WTC11 (cell line): ENCODE measurements at regions not wholly inside any gene's neighbourhood (a gene's known extent, or its start where the extent isn't known, plus 50 kb on each side); places are given as distances from the start of the nearest gene placed in this dataset.

Experiments used
- ATAC-seq: fragments of 200-7000 bp; cut with Tn5 transposase; 2 replicates; pipeline ENCODE4 v1.10.0; 2021; ENCODE audit warnings: mild to moderate bottlenecking, moderate library complexity
- CTCF ChIA-PET: fragments of 300-600 bp; sonication (Branson Sonifier 250); formaldehyde crosslinking; loops from one replicate; lab custom pipeline; 2021; ENCODE audit warnings: antibody characterized with exemption; lab: Charles Lee
- POLR2A ChIA-PET: fragments of 350-600 bp; sonication (Branson Sonifier 250); formaldehyde crosslinking; loops from one replicate; lab custom pipeline; 2021; ENCODE audit warnings: antibody characterized with exemption; lab: Charles Lee
- DNase-seq: peaks from one replicate; pipeline ENCODE4 v3.0.0; 2021; ENCODE audit warnings: low spot score
- H3K27ac Mint-ChIP-seq: 2 replicates; pipeline ENCODE4 v1.8.0; 2021; ENCODE audit warnings: mixed read lengths
- H3K27me3 Mint-ChIP-seq: 2 replicates; pipeline ENCODE4 v1.8.0; 2021; ENCODE audit warnings: low read depth, mild to moderate bottlenecking, moderate library complexity, mixed read lengths
- H3K36me3 Mint-ChIP-seq: 2 replicates; pipeline ENCODE4 v1.8.0; 2021; ENCODE audit warnings: mixed read lengths
- H3K4me1 Mint-ChIP-seq: 2 replicates; pipeline ENCODE4 v1.8.0; 2022; ENCODE audit warnings: mixed read lengths
- H3K4me3 Mint-ChIP-seq: 2 replicates; pipeline ENCODE4 v1.8.0; 2021; ENCODE audit warnings: mild to moderate bottlenecking, moderate library complexity, mixed read lengths
- H3K9me3 Mint-ChIP-seq: 2 replicates; pipeline ENCODE4 v1.8.0; 2021; ENCODE audit warnings: mixed read lengths
- AFF4 ChIP-seq: sonication (generic); formaldehyde crosslinking; IDR thresholded peaks from 2 replicates; pipeline ENCODE4 v1.8.1; 2023; ENCODE audit warnings: mild to moderate bottlenecking, missing genetic modification reagents, borderline replicate concordance
- ATF1 ChIP-seq: sonication (generic); formaldehyde crosslinking; IDR thresholded peaks from 2 replicates; pipeline ENCODE4 v1.8.1; 2023; ENCODE audit warnings: mild to moderate bottlenecking, moderate library complexity, missing genetic modification reagents
- CBFB ChIP-seq: sonication (generic); formaldehyde crosslinking; IDR thresholded peaks from 2 replicates; pipeline ENCODE4 v1.8.1; 2022; ENCODE audit warnings: mild to moderate bottlenecking, low read depth, missing genetic modification reagents
- EMX1 ChIP-seq: fragments of 250-450 bp; sonication (Bioruptor Pico); IDR thresholded peaks from 2 replicates; pipeline ENCODE4 v1.8.0; 2021; ENCODE audit warnings: mild to moderate bottlenecking
- FOXJ3 ChIP-seq: sonication (generic); formaldehyde crosslinking; IDR thresholded peaks from 2 replicates; pipeline ENCODE4 v1.9.0; 2021; ENCODE audit warnings: missing genetic modification reagents, mild to moderate bottlenecking, borderline replicate concordance
- FOXP1 ChIP-seq: sonication (generic); formaldehyde crosslinking; IDR thresholded peaks from 2 replicates; pipeline ENCODE4 v1.8.0; 2022; ENCODE audit warnings: missing genetic modification reagents, mild to moderate bottlenecking, moderate library complexity, borderline replicate concordance
- GTF2I ChIP-seq: fragments of 250-450 bp; sonication (Bioruptor Pico); conservative IDR thresholded peaks from 2 replicates; pipeline ENCODE4 v1.4.0; 2021; ENCODE audit warnings: mild to moderate bottlenecking
- HMGA2 ChIP-seq: fragments of 250-450 bp; sonication (Bioruptor Pico); IDR thresholded peaks from 2 replicates; pipeline ENCODE4 v1.4.0; 2021; ENCODE audit warnings: mild to moderate bottlenecking, moderate library complexity
- JAZF1 ChIP-seq: fragments of 250-450 bp; sonication (Bioruptor Pico); IDR thresholded peaks from 2 replicates; pipeline ENCODE4 v1.9.0; 2021; ENCODE audit warnings: moderate library complexity, mild to moderate bottlenecking, inconsistent platforms
- MLX ChIP-seq: sonication (generic); formaldehyde crosslinking; IDR thresholded peaks from 2 replicates; pipeline ENCODE4 v1.8.1; 2023; ENCODE audit warnings: mild to moderate bottlenecking, missing genetic modification reagents, moderate library complexity
- OVOL2 ChIP-seq: fragments of 250-450 bp; sonication (Bioruptor Pico); IDR thresholded peaks from 2 replicates; pipeline ENCODE4 v1.9.0; 2021; ENCODE audit warnings: mild to moderate bottlenecking, borderline replicate concordance
- PRRX2 ChIP-seq: fragments of 250-450 bp; sonication (Bioruptor Pico); IDR thresholded peaks from 2 replicates; pipeline ENCODE4 v1.8.0; 2021; ENCODE audit warnings: mild to moderate bottlenecking
- RELA ChIP-seq: sonication (generic); formaldehyde crosslinking; IDR thresholded peaks from 2 replicates; pipeline ENCODE4 v1.8.1; 2022; ENCODE audit warnings: missing genetic modification reagents, mild to moderate bottlenecking, borderline replicate concordance
- TP53 ChIP-seq: sonication (generic); formaldehyde crosslinking; IDR thresholded peaks from 2 replicates; pipeline ENCODE4 v1.8.1; 2023; ENCODE audit warnings: mild to moderate bottlenecking, missing genetic modification reagents
- ZNF232 ChIP-seq: sonication (generic); formaldehyde crosslinking; IDR thresholded peaks from 2 replicates; pipeline ENCODE4 v1.8.0; 2022; ENCODE audit warnings: mild to moderate bottlenecking, missing genetic modification reagents
- ZNF532 ChIP-seq: fragments of 250-450 bp; sonication (Bioruptor Pico); IDR thresholded peaks from 2 replicates; pipeline ENCODE4 v1.9.0; 2021; ENCODE audit warnings: mild to moderate bottlenecking, borderline replicate concordance
- ZNF671 ChIP-seq: fragments of 250-450 bp; sonication (Bioruptor Pico); IDR thresholded peaks from 2 replicates; pipeline ENCODE4 v1.8.0; 2021; ENCODE audit warnings: mild to moderate bottlenecking
- TF ChIP-seq, protein P1 (sequence below): sonication (generic); formaldehyde crosslinking; IDR thresholded peaks from 2 replicates; pipeline ENCODE4 v1.8.0; 2022; ENCODE audit warnings: mild to moderate bottlenecking, missing genetic modification reagents
- TF ChIP-seq, protein P2 (sequence below): sonication (generic); formaldehyde crosslinking; IDR thresholded peaks from 2 replicates; pipeline ENCODE4 v1.8.0; 2023; ENCODE audit warnings: missing genetic modification reagents
- TF ChIP-seq, protein P3 (sequence below): sonication (generic); formaldehyde crosslinking; IDR thresholded peaks from 2 replicates; pipeline ENCODE4 v1.8.0; 2022; ENCODE audit warnings: mild to moderate bottlenecking, missing genetic modification reagents
- TF ChIP-seq, protein P4 (sequence below): sonication (generic); formaldehyde crosslinking; IDR thresholded peaks from 2 replicates; pipeline ENCODE4 v1.8.0; 2022; ENCODE audit warnings: mild to moderate bottlenecking, missing genetic modification reagents

GRCh38 chr10:118204292-118204943, 137.7 kb downstream of the FAM204A start (continued):
- TF ChIP-seq AFF4: no peak
- TF ChIP-seq GTF2I (CRISPR knock-in tag): no peak
- TF ChIP-seq ZNF671 (CRISPR knock-in tag): no peak
- TF ChIP-seq FOXJ3 (CRISPR knock-in tag): no peak
- TF ChIP-seq, protein P1, sequence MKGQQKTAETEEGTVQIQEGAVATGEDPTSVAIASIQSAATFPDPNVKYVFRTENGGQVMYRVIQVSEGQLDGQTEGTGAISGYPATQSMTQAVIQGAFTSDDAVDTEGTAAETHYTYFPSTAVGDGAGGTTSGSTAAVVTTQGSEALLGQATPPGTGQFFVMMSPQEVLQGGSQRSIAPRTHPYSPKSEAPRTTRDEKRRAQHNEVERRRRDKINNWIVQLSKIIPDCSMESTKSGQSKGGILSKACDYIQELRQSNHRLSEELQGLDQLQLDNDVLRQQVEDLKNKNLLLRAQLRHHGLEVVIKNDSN (CRISPR knock-in tag): no peak
- TF ChIP-seq CBFB (CRISPR knock-in tag): no peak
- no peak for TF ChIP-seq JAZF1 (CRISPR knock-in tag)
- TF ChIP-seq PRRX2 (CRISPR knock-in tag): no peak

- Mint-ChIP-seq H3K4me3 (no peak overlapping the region), H3K4me1 (peaks cover 39% of the 10 kb centered on the region)
- no peak for TF ChIP-seq TP53 (CRISPR knock-in tag)
- TF ChIP-seq ZNF532 (CRISPR knock-in tag): no peak
- TF ChIP-seq OVOL2: no peak
- no peak for TF ChIP-seq RELA (CRISPR knock-in tag)
- TF ChIP-seq FOXP1 (CRISPR knock-in tag): no peak
- TF ChIP-seq MLX (CRISPR knock-in tag): no peak
- TF ChIP-seq, all 79 proteins: peak for 0
- ATAC-seq (no peak), DNase-seq (no peak)
- CTCF ChIA-PET: no interaction called here
- POLR2A ChIA-PET: no interaction called here
- Mint-ChIP-seq H3K36me3 (no peaks in the 10 kb centered on the region), H3K27ac (no peak overlapping the region), H3K27me3 (peaks cover 28% of the 10 kb centered on the region), H3K9me3 (no peaks in the 10 kb centered on the region)
Observed at GRCh38 chr10:118203461-118203860, 138.7 kb downstream of the FAM204A start.

DNA sequence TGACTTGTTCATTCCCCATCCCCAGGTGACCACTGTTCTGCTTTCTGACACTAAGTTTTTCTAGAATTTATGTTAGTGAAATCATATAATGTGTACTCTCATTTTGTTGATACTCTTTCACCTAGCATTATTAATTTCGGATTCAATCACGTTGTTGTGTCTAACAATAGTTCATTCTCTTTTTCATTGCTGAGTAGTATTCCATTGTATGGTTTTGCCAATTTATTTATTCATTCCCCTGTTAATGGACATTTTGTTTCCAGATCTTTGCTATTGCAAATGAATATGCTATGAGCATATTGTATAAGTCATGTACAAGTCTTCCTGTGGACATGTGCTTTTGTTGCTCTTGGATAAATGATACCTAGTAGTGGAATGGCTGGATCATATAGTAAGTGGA, 146.4 kb downstream of the FAM204A start:
- Mint-ChIP-seq H3K27me3 (no peaks in the 10 kb centered on the region), H3K9me3 (peaks cover 15% of the 10 kb centered on the region), H3K4me3 (no peak overlapping the region), H3K36me3 (no peaks in the 10 kb centered on the region), H3K27ac (no peak overlapping the region), H3K4me1 (peaks cover 3% of the 10 kb centered on the region; the same call in 1 of the 2 replicates)
- POLR2A ChIA-PET: no interaction called here
- ATAC-seq: no peak
- no peak for DNase-seq
- CTCF ChIA-PET: no interaction called here
- TF ChIP-seq, protein P2, sequence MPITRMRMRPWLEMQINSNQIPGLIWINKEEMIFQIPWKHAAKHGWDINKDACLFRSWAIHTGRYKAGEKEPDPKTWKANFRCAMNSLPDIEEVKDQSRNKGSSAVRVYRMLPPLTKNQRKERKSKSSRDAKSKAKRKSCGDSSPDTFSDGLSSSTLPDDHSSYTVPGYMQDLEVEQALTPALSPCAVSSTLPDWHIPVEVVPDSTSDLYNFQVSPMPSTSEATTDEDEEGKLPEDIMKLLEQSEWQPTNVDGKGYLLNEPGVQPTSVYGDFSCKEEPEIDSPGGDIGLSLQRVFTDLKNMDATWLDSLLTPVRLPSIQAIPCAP (CRISPR knock-in tag): no peak
- TF ChIP-seq HMGA2 (CRISPR knock-in tag): no peak
- no peak for TF ChIP-seq ATF1
- TF ChIP-seq ZNF232: no peak
- no peak for TF ChIP-seq JAZF1 (CRISPR knock-in tag)
- TF ChIP-seq, protein P3, sequence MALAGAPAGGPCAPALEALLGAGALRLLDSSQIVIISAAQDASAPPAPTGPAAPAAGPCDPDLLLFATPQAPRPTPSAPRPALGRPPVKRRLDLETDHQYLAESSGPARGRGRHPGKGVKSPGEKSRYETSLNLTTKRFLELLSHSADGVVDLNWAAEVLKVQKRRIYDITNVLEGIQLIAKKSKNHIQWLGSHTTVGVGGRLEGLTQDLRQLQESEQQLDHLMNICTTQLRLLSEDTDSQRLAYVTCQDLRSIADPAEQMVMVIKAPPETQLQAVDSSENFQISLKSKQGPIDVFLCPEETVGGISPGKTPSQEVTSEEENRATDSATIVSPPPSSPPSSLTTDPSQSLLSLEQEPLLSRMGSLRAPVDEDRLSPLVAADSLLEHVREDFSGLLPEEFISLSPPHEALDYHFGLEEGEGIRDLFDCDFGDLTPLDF (CRISPR knock-in tag): no peak
- TF ChIP-seq EMX1 (CRISPR knock-in tag): no peak
- no peak for TF ChIP-seq RELA (CRISPR knock-in tag)
- TF ChIP-seq, protein P4, sequence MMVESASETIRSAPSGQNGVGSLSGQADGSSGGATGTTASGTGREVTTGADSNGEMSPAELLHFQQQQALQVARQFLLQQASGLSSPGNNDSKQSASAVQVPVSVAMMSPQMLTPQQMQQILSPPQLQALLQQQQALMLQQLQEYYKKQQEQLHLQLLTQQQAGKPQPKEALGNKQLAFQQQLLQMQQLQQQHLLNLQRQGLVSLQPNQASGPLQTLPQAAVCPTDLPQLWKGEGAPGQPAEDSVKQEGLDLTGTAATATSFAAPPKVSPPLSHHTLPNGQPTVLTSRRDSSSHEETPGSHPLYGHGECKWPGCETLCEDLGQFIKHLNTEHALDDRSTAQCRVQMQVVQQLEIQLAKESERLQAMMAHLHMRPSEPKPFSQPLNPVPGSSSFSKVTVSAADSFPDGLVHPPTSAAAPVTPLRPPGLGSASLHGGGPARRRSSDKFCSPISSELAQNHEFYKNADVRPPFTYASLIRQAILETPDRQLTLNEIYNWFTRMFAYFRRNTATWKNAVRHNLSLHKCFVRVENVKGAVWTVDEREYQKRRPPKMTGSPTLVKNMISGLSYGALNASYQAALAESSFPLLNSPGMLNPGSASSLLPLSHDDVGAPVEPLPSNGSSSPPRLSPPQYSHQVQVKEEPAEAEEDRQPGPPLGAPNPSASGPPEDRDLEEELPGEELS (CRISPR knock-in tag): no peak
